ENCODE measurements at regions not wholly inside any gene's neighbourhood (a gene's known extent, or its start where the extent isn't known, plus 50 kb on each side); places are given as distances from the start of the nearest gene placed in this dataset.

GRCh38 chr16:85235991-85236817, 123.9 kb upstream of the CIBAR2 start:
- Histone ChIP-seq H4K20me1 (ENCODE audit: insufficient read depth) (no peaks in the 10 kb centered on the region), H2AFZ (ENCODE audit: low read depth, low read length) (no peak overlapping the region), H3K9me3 (ENCODE audit: low read length) (no peaks in the 10 kb centered on the region), H3K9me2 (ENCODE audit: insufficient read depth, low read length) (no peaks in the 10 kb centered on the region), H3K36me3 (ENCODE audit: insufficient read depth, low read length) (no peaks in the 10 kb centered on the region), H3K4me3 (ENCODE audit: low read length) (no peak overlapping the region), H3K9ac (ENCODE audit: low read length) (no peak overlapping the region), H3K27ac (ENCODE audit: low read length) (no peak overlapping the region), H3K27me3 (ENCODE audit: insufficient read depth, low read depth, low read length) (no peaks in the 10 kb centered on the region), H3F3A (ENCODE audit: insufficient read depth, low read length, poor library complexity, severe bottlenecking) (no peaks in the 10 kb centered on the region), H3K4me2 (ENCODE audit: low read length) (no peak overlapping the region), H3K79me2 (replicated peaks; ENCODE audit: insufficient read depth, low read length) (no peaks in the 10 kb centered on the region)
- TF ChIP-seq POLR2AphosphoS5 (IDR thresholded peaks at IDR 0.05) (no peak), MXI1 (conservative IDR thresholded peaks at IDR 0.05; ENCODE audit: poor library complexity, severe bottlenecking) (no peak), REST (IDR thresholded peaks at IDR 0.05; ENCODE audit: borderline replicate concordance) (no peak)
- TF ChIP-seq, protein P1, sequence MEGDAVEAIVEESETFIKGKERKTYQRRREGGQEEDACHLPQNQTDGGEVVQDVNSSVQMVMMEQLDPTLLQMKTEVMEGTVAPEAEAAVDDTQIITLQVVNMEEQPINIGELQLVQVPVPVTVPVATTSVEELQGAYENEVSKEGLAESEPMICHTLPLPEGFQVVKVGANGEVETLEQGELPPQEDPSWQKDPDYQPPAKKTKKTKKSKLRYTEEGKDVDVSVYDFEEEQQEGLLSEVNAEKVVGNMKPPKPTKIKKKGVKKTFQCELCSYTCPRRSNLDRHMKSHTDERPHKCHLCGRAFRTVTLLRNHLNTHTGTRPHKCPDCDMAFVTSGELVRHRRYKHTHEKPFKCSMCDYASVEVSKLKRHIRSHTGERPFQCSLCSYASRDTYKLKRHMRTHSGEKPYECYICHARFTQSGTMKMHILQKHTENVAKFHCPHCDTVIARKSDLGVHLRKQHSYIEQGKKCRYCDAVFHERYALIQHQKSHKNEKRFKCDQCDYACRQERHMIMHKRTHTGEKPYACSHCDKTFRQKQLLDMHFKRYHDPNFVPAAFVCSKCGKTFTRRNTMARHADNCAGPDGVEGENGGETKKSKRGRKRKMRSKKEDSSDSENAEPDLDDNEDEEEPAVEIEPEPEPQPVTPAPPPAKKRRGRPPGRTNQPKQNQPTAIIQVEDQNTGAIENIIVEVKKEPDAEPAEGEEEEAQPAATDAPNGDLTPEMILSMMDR (IDR thresholded peaks at IDR 0.05; ENCODE audit: poor library complexity, severe bottlenecking): no peak

- Histone ChIP-seq H3K27me3 (ENCODE audit: insufficient read depth, low read depth, low read length) (no peaks in the 10 kb centered on the region), H3F3A (ENCODE audit: insufficient read depth, low read length, poor library complexity, severe bottlenecking) (no peaks in the 10 kb centered on the region), H2AFZ (ENCODE audit: low read depth, low read length) (no peak overlapping the region), H3K4me3 (ENCODE audit: low read length) (no peak overlapping the region), H4K20me1 (ENCODE audit: insufficient read depth) (no peaks in the 10 kb centered on the region), H3K9ac (ENCODE audit: low read length) (no peak overlapping the region), H3K4me2 (ENCODE audit: low read length) (no peak overlapping the region), H3K9me3 (ENCODE audit: low read length) (no peaks in the 10 kb centered on the region), H3K27ac (ENCODE audit: low read length) (no peak overlapping the region), H3K36me3 (ENCODE audit: insufficient read depth, low read length) (no peaks in the 10 kb centered on the region), H3K79me2 (replicated peaks; ENCODE audit: insufficient read depth, low read length) (no peaks in the 10 kb centered on the region), H3K9me2 (ENCODE audit: insufficient read depth, low read length) (no peaks in the 10 kb centered on the region)
- TF ChIP-seq REST (IDR thresholded peaks at IDR 0.05; ENCODE audit: borderline replicate concordance) (no peak), RAD21 (conservative IDR thresholded peaks at IDR 0.05) (no peak), EZH2 (IDR thresholded peaks at IDR 0.05; ENCODE audit: borderline replicate concordance, insufficient read depth, low read length, poor library complexity, severe bottlenecking) (no peak), POLR2AphosphoS5 (IDR thresholded peaks at IDR 0.05) (no peak), SMC3 (conservative IDR thresholded peaks at IDR 0.05; ENCODE audit: poor library complexity) (no peak)
Observed at GRCh38 chr16:85236818-85237150, 124.5 kb upstream of the CIBAR2 start.
